CD14-positive monocyte (primary cell): ENCODE measurements at regions not wholly inside any gene's neighbourhood (a gene's known extent, or its start where the extent isn't known, plus 50 kb on each side); places are given as distances from the start of the nearest gene placed in this dataset.

ENCODE experiments used
- DNase-seq, 3 donors: peaks; one replicate each; pipeline ENCODE4 v3.0.0-alpha.2; 2011 to 2022
- H2AFZ ChIP-seq: 2 replicates; pipeline ENCODE4 v1.6.0; 2012; ENCODE audit warnings: mild to moderate bottlenecking, low read depth, low read length, inconsistent platforms; ENCODE audit not compliant: insufficient read depth, poor library complexity, severe bottlenecking
- H3K27ac ChIP-seq, 2 donors: 1 replicate in 1 of 2; 2 replicates in 1 of 2; pipeline ENCODE4 v1.5.1; 2012 to 2013; ENCODE audit warnings: low read length in 2 of 2, control low read depth in 1 of 2, inconsistent platforms in 1 of 2, low read depth in 1 of 2, mild to moderate bottlenecking in 1 of 2
- H3K27me3 ChIP-seq, 2 donors: one replicate each; pipeline versions ENCODE4 v1.6.0 to v1.6.1; 2011 to 2013; ENCODE audit warnings: low read length in 2 of 2; ENCODE audit not compliant: control insufficient read depth in 2 of 2, insufficient read depth in 2 of 2
- H3K36me3 ChIP-seq, 2 donors: replicated peaks in 1 of 2; 1 replicate in 1 of 2; 2 replicates in 1 of 2; pipeline versions ENCODE4 v1.5.1 to v1.6.1; 2012 to 2013; ENCODE audit warnings: low read length in 2 of 2, control low read depth in 1 of 2, inconsistent platforms in 1 of 2, mild to moderate bottlenecking in 1 of 2; ENCODE audit not compliant: insufficient read depth in 2 of 2, control insufficient read depth in 1 of 2
- H3K4me1 ChIP-seq, 2 donors: 1 replicate in 1 of 2; 2 replicates in 1 of 2; pipeline versions ENCODE4 v1.5.1 to v1.6.1; 2012 to 2013; ENCODE audit warnings: low read length in 2 of 2, control low read depth in 1 of 2, inconsistent platforms in 1 of 2, mild to moderate bottlenecking in 1 of 2, moderate library complexity in 1 of 2; ENCODE audit not compliant: insufficient read depth in 2 of 2, control insufficient read depth in 1 of 2
- H3K4me2 ChIP-seq: replicated peaks from 2 replicates; pipeline ENCODE3; 2012; ENCODE audit warnings: low read length, moderate library complexity, mild to moderate bottlenecking; ENCODE audit not compliant: poor library complexity, severe bottlenecking; ENCODE audit errors: extremely low read depth
- H3K4me3 ChIP-seq, 3 experiments: fragments of 200-600 bp in 1 of 3; sonication (generic) in 1 of 3; replicated peaks in 1 of 3; 1 replicate in 2 of 3; 2 replicates in 1 of 3; pipeline ENCODE4 v1.5.1; 2011 to 2013; ENCODE audit warnings: low read length in 3 of 3, mild to moderate bottlenecking in 3 of 3, control low read depth in 2 of 3, low read depth in 2 of 3, inconsistent platforms in 1 of 3, moderate library complexity in 1 of 3
- H3K79me2 ChIP-seq: 2 replicates; pipeline ENCODE4 v1.6.0; 2012; ENCODE audit warnings: mild to moderate bottlenecking, control low read depth, inconsistent platforms, low read length, moderate library complexity; ENCODE audit not compliant: insufficient read depth
- H3K9ac ChIP-seq: 2 replicates; pipeline ENCODE4 v1.6.0; 2017; ENCODE audit warnings: low read length, mild to moderate bottlenecking; ENCODE audit not compliant: insufficient read depth, poor library complexity, severe bottlenecking
- H3K9me3 ChIP-seq, 2 donors: replicated peaks in 1 of 2; 1 replicate in 1 of 2; 2 replicates in 1 of 2; pipeline versions ENCODE4 v1.5.1 to v1.6.1; 2012 to 2013; ENCODE audit warnings: low read length in 2 of 2, control low read depth in 1 of 2; ENCODE audit not compliant: control insufficient read depth in 1 of 2, insufficient read depth in 1 of 2
- H4K20me1 ChIP-seq: 2 replicates; pipeline ENCODE4 v1.6.0; 2012; ENCODE audit warnings: mild to moderate bottlenecking, low read length, control low read depth, moderate library complexity; ENCODE audit not compliant: insufficient read depth
- H3K27ac Mint-ChIP-seq, 7 donors: one replicate each; pipeline ENCODE4 v1.8.0; 2020; ENCODE audit warnings: mild to moderate bottlenecking in 7 of 7, mixed read lengths in 7 of 7, moderate library complexity in 6 of 7, inconsistent platforms in 2 of 7
- H3K27me3 Mint-ChIP-seq, 3 donors: one replicate each; pipeline ENCODE4 v1.8.0; 2021 to 2022; ENCODE audit warnings: low read depth in 3 of 3, mild to moderate bottlenecking in 3 of 3, mixed read lengths in 3 of 3, moderate library complexity in 3 of 3, inconsistent platforms in 1 of 3
- H3K36me3 Mint-ChIP-seq, 2 donors: one replicate each; pipeline ENCODE4 v1.8.0; 2020; ENCODE audit warnings: mixed read lengths in 2 of 2, inconsistent platforms in 1 of 2, mild to moderate bottlenecking in 1 of 2
- H3K4me1 Mint-ChIP-seq: one replicate; pipeline ENCODE4 v1.8.0; 2020; ENCODE audit warnings: mild to moderate bottlenecking, mixed read lengths
- H3K4me3 Mint-ChIP-seq, 2 donors: one replicate each; pipeline ENCODE4 v1.8.0; 2020; ENCODE audit warnings: mild to moderate bottlenecking in 2 of 2, mixed read lengths in 2 of 2, moderate library complexity in 1 of 2
- H3K9me3 Mint-ChIP-seq, 7 donors: one replicate each; pipeline ENCODE4 v1.8.0; 2020 to 2022; ENCODE audit warnings: mixed read lengths in 7 of 7, mild to moderate bottlenecking in 6 of 7, moderate library complexity in 6 of 7, inconsistent platforms in 2 of 7
- CTCF ChIP-seq: fragments of 200-600 bp; IDR thresholded peaks from one replicate; pipeline ENCODE4 v1.8.0; 2022; ENCODE audit warnings: antibody characterized with exemption, mild to moderate bottlenecking
- WGBS: methylation state at CpG from one replicate; pipeline ENCODE4 v1.1.5; 2013; ENCODE audit warnings: missing lambda C conversion rate; ENCODE audit not compliant: insufficient coverage; 5-methylcytosine and 5-hydroxymethylcytosine counted together
- intact Hi-C, 2 donors: fragments of 100-400 bp; cut with micrococcal nuclease; formaldehyde crosslinking; loops; one replicate each; pipeline versions ENCODE4 v1.15.0 to v1.15.1; 2023

GRCh38 chr15:58285921-58286278 lies 145.9 kb upstream of the LIPC start:
- H3K79me2 ChIP-seq = no peaks in the 10 kb centered on the region
- Mint-ChIP-seq H3K27me3 (peaks cover 0 to 4% (median 0%) of the 10 kb centered on the region in 3 donors), H3K4me3 (no peak overlapping the region), H3K9me3 (no peaks in the 10 kb centered on the region), H3K36me3 (no peaks in the 10 kb centered on the region), H3K27ac (no peak overlapping the region), H3K4me1 (peaks cover 12% of the 10 kb centered on the region)
- H3K27ac ChIP-seq = no peak overlapping the region
- intact Hi-C loops = no loop called here
- peaks cover 6 to 7% of the 10 kb centered on the region in 2 donors for H3K4me1 ChIP-seq
- H3K4me2 ChIP-seq = no peak overlapping the region
- H3K4me3 ChIP-seq = no peak overlapping the region
- no peak overlapping the region for H3K9ac ChIP-seq
- no peaks in the 10 kb centered on the region for H3K9me3 ChIP-seq
- no peak for DNase-seq
- H3K27me3 ChIP-seq = no peaks in the 10 kb centered on the region
- no peaks in the 10 kb centered on the region for H3K36me3 ChIP-seq
- no peak overlapping the region for H2AFZ ChIP-seq
- no CpG with 5 or more reads among the region's 2 CpGs for WGBS
- H4K20me1 ChIP-seq = no peaks in the 10 kb centered on the region
- TF ChIP-seq CTCF = no peak

GRCh38 chr15:58286523-58286922 lies 145.3 kb upstream of the LIPC start:
- Histone ChIP-seq H3K9ac (no peak overlapping the region), H2AFZ (no peak overlapping the region), H3K4me1 (peaks cover 6 to 7% of the 10 kb centered on the region in 2 donors), H3K27me3 (no peaks in the 10 kb centered on the region), H3K27ac (no peak overlapping the region), H3K4me2 (no peak overlapping the region), H3K79me2 (no peaks in the 10 kb centered on the region), H4K20me1 (no peaks in the 10 kb centered on the region), H3K4me3 (no peak overlapping the region), H3K9me3 (no peaks in the 10 kb centered on the region), H3K36me3 (no peaks in the 10 kb centered on the region)
- Mint-ChIP-seq H3K4me3 (no peak overlapping the region), H3K4me1 (peaks cover 12% of the 10 kb centered on the region), H3K27ac (no peak overlapping the region), H3K36me3 (no peaks in the 10 kb centered on the region), H3K9me3 (no peaks in the 10 kb centered on the region), H3K27me3 (peaks cover 0 to 4% (median 0%) of the 10 kb centered on the region in 3 donors)
- DNase-seq = no peak
- WGBS = no CpG with 5 or more reads among the region's 4 CpGs
- intact Hi-C loops = no loop called here
- TF ChIP-seq CTCF = no peak
